Putamen (tissue), 1 donor: ENCODE measurements at regions not wholly inside any gene's neighbourhood (a gene's known extent, or its start where the extent isn't known, plus 50 kb on each side); places are given as distances from the start of the nearest gene placed in this dataset.
A peak's percentile ranks its signal among the peaks of the same experiment; 100 is the strongest.
"Not testable (repeated sequence)": the region's sequence is repeated elsewhere in the genome, so short reads cannot be mapped to it uniquely, and the experiment has no call there.

ENCODE experiments used
- DNase-seq: peaks from one replicate; pipeline ENCODE4 v3.0.0-alpha.2; 2016; ENCODE audit warnings: low spot score

GRCh38 chr4:170274616-170275015 is 184.9 kb upstream of the AADAT start:
- no peak for DNase-seq

- no peak for DNase-seq
Measured at GRCh38 chr4:170272959-170273358, 183.2 kb upstream of the AADAT start.

GRCh38 chr4:170271723-170272122 is 182.0 kb upstream of the AADAT start:
- DNase-seq, result no peak

GRCh38 chr4:170270628-170271027 is 180.9 kb upstream of the AADAT start:
- no peak for DNase-seq

- no peak for DNase-seq
Measured at GRCh38 chr4:170269950-170270349, 180.2 kb upstream of the AADAT start.

GRCh38 chr4:170259631-170260153 is 169.9 kb upstream of the AADAT start:
- peak; percentile 83 for DNase-seq

- no peak for DNase-seq
Measured at GRCh38 chr4:170256807-170257206, 167.1 kb upstream of the AADAT start.

- DNase-seq, result no peak
Measured at GRCh38 chr4:170248576-170248975, 158.8 kb upstream of the AADAT start.

- no peak for DNase-seq
Measured at GRCh38 chr4:170248029-170248428, 158.3 kb upstream of the AADAT start.

GRCh38 chr4:170247596-170247995 is 157.8 kb upstream of the AADAT start:
- DNase-seq, result no peak

GRCh38 chr4:170243662-170244288 is 154.0 kb upstream of the AADAT start:
- no peak for DNase-seq

- DNase-seq, result no peak
Measured at GRCh38 chr4:170242471-170242870, 152.7 kb upstream of the AADAT start.

GRCh38 chr4:170234800-170235199 is 145.0 kb upstream of the AADAT start:
- DNase-seq, result no peak

- no peak for DNase-seq
Measured at GRCh38 chr4:170231377-170231776, 141.6 kb upstream of the AADAT start.

- DNase-seq, result no peak
Measured at GRCh38 chr4:170230242-170230641, 140.5 kb upstream of the AADAT start.

GRCh38 chr4:170229006-170229405 is 139.2 kb upstream of the AADAT start:
- DNase-seq, result no peak

- DNase-seq, result no peak
Measured at GRCh38 chr4:170227928-170228327, 138.2 kb upstream of the AADAT start.

GRCh38 chr4:170226288-170226687 is 136.5 kb upstream of the AADAT start:
- no peak for DNase-seq

- no peak for DNase-seq
Measured at GRCh38 chr4:170214731-170215130, 125.0 kb upstream of the AADAT start.

GRCh38 chr4:170214101-170214500 is 124.3 kb upstream of the AADAT start:
- DNase-seq, result no peak

- no peak for DNase-seq
Measured at GRCh38 chr4:170202721-170203120, 113.0 kb upstream of the AADAT start.

- DNase-seq, result no peak
Measured at GRCh38 chr4:170198747-170199146, 109.0 kb upstream of the AADAT start.

- DNase-seq, result not testable (repeated sequence)
Measured at GRCh38 chr4:170194794-170195193, 105.0 kb upstream of the AADAT start.

GRCh38 chr4:170193496-170193895 is 103.7 kb upstream of the AADAT start:
- DNase-seq, result no peak
